HL-60 (cell line): ENCODE measurements at regions not wholly inside any gene's neighbourhood (a gene's known extent, or its start where the extent isn't known, plus 50 kb on each side); places are given as distances from the start of the nearest gene placed in this dataset.
A peak's percentile ranks its signal among the peaks of the same experiment; 100 is the strongest.

ENCODE experiments used
- DNase-seq, 2 experiments: peaks; one replicate each; pipeline ENCODE4 v3.0.0-alpha.2; 2010 to 2020; ENCODE audit warnings: low read depth in 1 of 2, low spot score in 1 of 2
- H3K27ac ChIP-seq: fragments of 250-450 bp; sonication (Bioruptor Pico); replicated peaks from 2 replicates; pipeline ENCODE4 v1.5.1; 2020; ENCODE audit warnings: mild to moderate bottlenecking, moderate library complexity
- H3K27me3 ChIP-seq: fragments of 250-450 bp; sonication (Bioruptor Pico); 2 replicates; pipeline ENCODE4 v1.5.1; 2021; ENCODE audit warnings: mild to moderate bottlenecking, moderate library complexity; ENCODE audit not compliant: insufficient read depth, poor library complexity, severe bottlenecking
- H3K4me3 ChIP-seq: replicated peaks from 2 replicates; pipeline ENCODE4 v1.5.1; 2011; ENCODE audit warnings: mild to moderate bottlenecking, control low read depth, low read length; ENCODE audit not compliant: insufficient read depth
- GABPA ChIP-seq: IDR thresholded peaks from 2 replicates; pipeline ENCODE4 v1.6.1; 2012; ENCODE audit warnings: low read depth
- POLR2AphosphoS5 ChIP-seq: IDR thresholded peaks from 2 replicates; pipeline ENCODE4 v1.6.1; 2012; ENCODE audit warnings: low read depth
- SPI1 ChIP-seq: IDR thresholded peaks from 2 replicates; pipeline ENCODE4 v1.6.1; 2012; ENCODE audit warnings: low read depth, mild to moderate bottlenecking, borderline replicate concordance
- TF ChIP-seq, protein P1 (sequence below): IDR thresholded peaks from one replicate; pipeline ENCODE4 v1.5.1; 2011; ENCODE audit warnings: low read length, control low read depth, inconsistent platforms; ENCODE audit not compliant: insufficient read depth
- TF ChIP-seq, protein P2 (sequence below): IDR thresholded peaks from 2 replicates; pipeline ENCODE4 v1.6.1; 2012; ENCODE audit warnings: low read depth; ENCODE audit not compliant: insufficient replicate concordance

GRCh38 chr14:34356264-34356654 is 105.8 kb downstream of the SPTSSA start:
- peak; percentile 32; the same call in 1 of the 2 replicates for TF ChIP-seq SPI1
- TF ChIP-seq POLR2AphosphoS5, result peak; percentile 68
- TF ChIP-seq, protein P1, sequence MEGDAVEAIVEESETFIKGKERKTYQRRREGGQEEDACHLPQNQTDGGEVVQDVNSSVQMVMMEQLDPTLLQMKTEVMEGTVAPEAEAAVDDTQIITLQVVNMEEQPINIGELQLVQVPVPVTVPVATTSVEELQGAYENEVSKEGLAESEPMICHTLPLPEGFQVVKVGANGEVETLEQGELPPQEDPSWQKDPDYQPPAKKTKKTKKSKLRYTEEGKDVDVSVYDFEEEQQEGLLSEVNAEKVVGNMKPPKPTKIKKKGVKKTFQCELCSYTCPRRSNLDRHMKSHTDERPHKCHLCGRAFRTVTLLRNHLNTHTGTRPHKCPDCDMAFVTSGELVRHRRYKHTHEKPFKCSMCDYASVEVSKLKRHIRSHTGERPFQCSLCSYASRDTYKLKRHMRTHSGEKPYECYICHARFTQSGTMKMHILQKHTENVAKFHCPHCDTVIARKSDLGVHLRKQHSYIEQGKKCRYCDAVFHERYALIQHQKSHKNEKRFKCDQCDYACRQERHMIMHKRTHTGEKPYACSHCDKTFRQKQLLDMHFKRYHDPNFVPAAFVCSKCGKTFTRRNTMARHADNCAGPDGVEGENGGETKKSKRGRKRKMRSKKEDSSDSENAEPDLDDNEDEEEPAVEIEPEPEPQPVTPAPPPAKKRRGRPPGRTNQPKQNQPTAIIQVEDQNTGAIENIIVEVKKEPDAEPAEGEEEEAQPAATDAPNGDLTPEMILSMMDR, result no peak
- TF ChIP-seq, protein P2, sequence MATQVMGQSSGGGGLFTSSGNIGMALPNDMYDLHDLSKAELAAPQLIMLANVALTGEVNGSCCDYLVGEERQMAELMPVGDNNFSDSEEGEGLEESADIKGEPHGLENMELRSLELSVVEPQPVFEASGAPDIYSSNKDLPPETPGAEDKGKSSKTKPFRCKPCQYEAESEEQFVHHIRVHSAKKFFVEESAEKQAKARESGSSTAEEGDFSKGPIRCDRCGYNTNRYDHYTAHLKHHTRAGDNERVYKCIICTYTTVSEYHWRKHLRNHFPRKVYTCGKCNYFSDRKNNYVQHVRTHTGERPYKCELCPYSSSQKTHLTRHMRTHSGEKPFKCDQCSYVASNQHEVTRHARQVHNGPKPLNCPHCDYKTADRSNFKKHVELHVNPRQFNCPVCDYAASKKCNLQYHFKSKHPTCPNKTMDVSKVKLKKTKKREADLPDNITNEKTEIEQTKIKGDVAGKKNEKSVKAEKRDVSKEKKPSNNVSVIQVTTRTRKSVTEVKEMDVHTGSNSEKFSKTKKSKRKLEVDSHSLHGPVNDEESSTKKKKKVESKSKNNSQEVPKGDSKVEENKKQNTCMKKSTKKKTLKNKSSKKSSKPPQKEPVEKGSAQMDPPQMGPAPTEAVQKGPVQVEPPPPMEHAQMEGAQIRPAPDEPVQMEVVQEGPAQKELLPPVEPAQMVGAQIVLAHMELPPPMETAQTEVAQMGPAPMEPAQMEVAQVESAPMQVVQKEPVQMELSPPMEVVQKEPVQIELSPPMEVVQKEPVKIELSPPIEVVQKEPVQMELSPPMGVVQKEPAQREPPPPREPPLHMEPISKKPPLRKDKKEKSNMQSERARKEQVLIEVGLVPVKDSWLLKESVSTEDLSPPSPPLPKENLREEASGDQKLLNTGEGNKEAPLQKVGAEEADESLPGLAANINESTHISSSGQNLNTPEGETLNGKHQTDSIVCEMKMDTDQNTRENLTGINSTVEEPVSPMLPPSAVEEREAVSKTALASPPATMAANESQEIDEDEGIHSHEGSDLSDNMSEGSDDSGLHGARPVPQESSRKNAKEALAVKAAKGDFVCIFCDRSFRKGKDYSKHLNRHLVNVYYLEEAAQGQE, result no peak
- peak overlapping the region; percentile 64 for H3K27ac ChIP-seq
- no peak overlapping the region for H3K4me3 ChIP-seq
- no peaks in the 10 kb centered on the region for H3K27me3 ChIP-seq
- DNase-seq, result peak; percentile 84 to 91

DNA sequence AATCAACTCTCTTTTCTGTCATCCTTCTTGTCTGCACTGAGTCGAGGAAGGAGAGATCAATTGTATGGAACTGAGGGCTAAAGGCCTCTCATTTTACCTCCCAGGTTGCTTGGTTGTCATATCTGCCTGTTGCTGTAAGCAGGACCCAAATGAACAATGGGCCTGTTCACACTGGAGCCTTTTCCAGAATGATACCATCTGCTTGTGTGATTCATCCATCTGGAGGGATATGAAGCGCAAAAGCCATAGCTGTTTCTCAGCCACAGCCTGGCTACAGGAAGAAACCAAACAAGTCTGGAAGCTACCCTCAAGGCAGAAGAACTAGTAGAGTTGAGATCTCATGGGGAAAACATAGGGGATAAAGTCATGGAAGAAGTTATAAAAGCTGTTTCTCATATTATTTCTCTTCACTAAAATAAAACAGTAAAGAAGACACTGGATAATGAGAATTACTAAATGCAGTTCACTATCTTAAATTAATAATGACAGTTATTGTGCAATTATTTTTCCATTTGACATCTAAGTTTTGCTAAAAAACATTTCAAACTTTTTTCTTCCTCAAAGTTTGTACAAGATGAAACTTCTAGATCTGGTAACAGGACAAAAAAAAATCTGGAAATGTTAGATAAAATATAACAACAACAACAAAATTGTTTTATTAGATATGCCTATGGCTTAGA is 106.3 kb downstream of the SPTSSA start:
- Histone ChIP-seq H3K4me3 (no peak overlapping the region), H3K27ac (peak overlapping the region; percentile 64), H3K27me3 (no peaks in the 10 kb centered on the region)
- TF ChIP-seq GABPA, result no peak
- TF ChIP-seq, protein P1, result no peak
- DNase-seq, result no peak

DNA sequence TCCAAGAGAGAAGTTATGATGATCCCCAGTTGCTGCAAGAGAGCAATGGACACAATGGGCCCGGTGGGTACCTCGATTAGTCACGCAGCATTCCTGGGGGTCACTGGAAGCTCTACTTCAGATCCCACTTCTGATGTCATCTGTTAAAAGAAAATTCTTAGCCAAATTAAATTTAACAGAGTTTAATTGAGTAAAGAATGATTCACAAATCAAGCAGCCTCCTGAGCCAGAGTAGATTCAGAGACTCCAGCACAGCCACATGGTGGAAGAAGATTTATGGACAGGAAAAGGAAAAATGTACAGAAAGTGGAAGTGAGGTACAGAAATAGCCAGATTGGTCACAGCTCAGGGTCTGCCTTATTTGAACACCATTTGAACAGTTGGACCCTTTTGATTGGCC is 107.5 kb downstream of the SPTSSA start:
- Histone ChIP-seq H3K27me3 (no peaks in the 10 kb centered on the region), H3K27ac (no peak overlapping the region), H3K4me3 (no peak overlapping the region)
- DNase-seq, result no peak
- TF ChIP-seq, protein P2, result no peak
- TF ChIP-seq SPI1, result no peak
- no peak for TF ChIP-seq POLR2AphosphoS5
- TF ChIP-seq GABPA, result no peak
- TF ChIP-seq, protein P1, result no peak

DNA sequence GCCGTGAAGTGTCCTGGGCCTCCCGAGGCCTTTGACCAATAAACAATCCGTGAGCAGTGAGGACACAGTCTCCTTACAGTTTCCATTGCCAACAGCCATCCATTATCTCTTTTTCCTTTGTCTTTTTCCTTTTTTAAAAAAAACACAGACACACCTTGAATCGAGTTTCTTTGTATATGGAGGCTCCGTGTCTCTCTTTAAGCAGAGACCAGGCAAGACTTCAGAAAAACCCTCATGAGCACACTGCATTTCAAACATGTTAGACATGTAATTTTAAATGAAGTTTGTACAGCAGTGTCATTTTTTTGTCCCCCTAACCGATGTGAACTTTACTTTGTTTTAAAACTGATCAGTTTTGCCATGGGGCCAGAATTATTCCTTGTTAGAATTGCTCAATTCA is 111.1 kb downstream of the SPTSSA start:
- no peak for DNase-seq
- TF ChIP-seq, protein P1, result no peak
- TF ChIP-seq GABPA (no peak), POLR2AphosphoS5 (no peak), SPI1 (no peak)
- TF ChIP-seq, protein P2, result no peak
- Histone ChIP-seq H3K27ac (no peak overlapping the region), H3K27me3 (no peaks in the 10 kb centered on the region), H3K4me3 (no peak overlapping the region)
